ENCODE measurements at regions not wholly inside any gene's neighbourhood (a gene's known extent, or its start where the extent isn't known, plus 50 kb on each side); places are given as distances from the start of the nearest gene placed in this dataset.

GRCh38 chr5:174288439-174288838 lies 242.9 kb downstream of the NSG2 start:
- TF ChIP-seq CTCF (IDR thresholded peaks at IDR 0.05; ENCODE audit: low read depth, low read length, missing control alignments) = no peak
- DNase-seq (ENCODE audit: low read depth) = no peak
- no peak overlapping the region for H3K4me3 ChIP-seq (ENCODE audit: low read depth, low read length)

- no peak for DNase-seq (ENCODE audit: low read depth)
- TF ChIP-seq CTCF (IDR thresholded peaks at IDR 0.05; ENCODE audit: low read depth, low read length, missing control alignments) = no peak
- no peak overlapping the region for H3K4me3 ChIP-seq (ENCODE audit: low read depth, low read length)
Measured at GRCh38 chr5:174291162-174291561, 245.7 kb downstream of the NSG2 start.

GRCh38 chr5:174292348-174292747 lies 246.8 kb downstream of the NSG2 start:
- DNase-seq (ENCODE audit: low read depth) = no peak
- H3K4me3 ChIP-seq (ENCODE audit: low read depth, low read length) = no peak overlapping the region; the same call in 1 of the 2 replicates

GRCh38 chr5:174293006-174293405 lies 247.5 kb downstream of the NSG2 start:
- no peak for DNase-seq (ENCODE audit: low read depth)
- no peak overlapping the region for H3K4me3 ChIP-seq (ENCODE audit: low read depth, low read length)
- no peak for TF ChIP-seq CTCF (IDR thresholded peaks at IDR 0.05; ENCODE audit: low read depth, low read length, missing control alignments)

More at GRCh38 chr5:174292348-174292747, 246.8 kb downstream of the NSG2 start:
- no peak for TF ChIP-seq CTCF (IDR thresholded peaks at IDR 0.05; ENCODE audit: low read depth, low read length, missing control alignments)

- H3K4me3 ChIP-seq (ENCODE audit: low read depth, low read length) = no peak overlapping the region
- no peak for TF ChIP-seq CTCF (IDR thresholded peaks at IDR 0.05; ENCODE audit: low read depth, low read length, missing control alignments)
- DNase-seq (ENCODE audit: low read depth) = no peak
Measured at GRCh38 chr5:174293481-174293880, 248.0 kb downstream of the NSG2 start.

GRCh38 chr5:174294891-174295620 lies 249.6 kb downstream of the NSG2 start:
- no peak for TF ChIP-seq CTCF (IDR thresholded peaks at IDR 0.05; ENCODE audit: low read depth, low read length, missing control alignments)
- DNase-seq (ENCODE audit: low read depth) = no peak
- H3K4me3 ChIP-seq (ENCODE audit: low read depth, low read length) = no peak overlapping the region

All from GM12864 (cell line).